ENCODE measurements at regions not wholly inside any gene's neighbourhood (a gene's known extent, or its start where the extent isn't known, plus 50 kb on each side); places are given as distances from the start of the nearest gene placed in this dataset.

DNA sequence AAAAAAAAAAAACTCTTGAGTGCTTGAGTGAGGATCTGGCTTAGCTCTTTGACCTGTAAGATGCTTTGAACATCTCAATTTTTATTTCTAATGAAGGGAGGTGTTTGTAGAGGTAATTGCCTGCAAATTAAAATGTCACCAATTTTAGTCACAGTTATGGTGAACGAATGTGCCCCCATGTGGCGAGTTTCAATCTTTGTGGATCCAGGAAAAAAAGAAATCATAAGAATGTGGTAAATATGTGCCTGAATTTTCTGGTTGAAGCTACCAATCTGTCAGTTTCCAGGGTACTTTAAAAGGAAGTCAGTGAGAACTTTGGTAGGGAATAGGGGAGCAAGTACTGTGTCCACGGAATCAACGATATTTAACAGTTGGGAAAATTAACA lies 1772.4 kb upstream of the CDH9 start:
- no peak overlapping the region for H3K4me3 Mint-ChIP-seq
- ATAC-seq, result no peak

DNA sequence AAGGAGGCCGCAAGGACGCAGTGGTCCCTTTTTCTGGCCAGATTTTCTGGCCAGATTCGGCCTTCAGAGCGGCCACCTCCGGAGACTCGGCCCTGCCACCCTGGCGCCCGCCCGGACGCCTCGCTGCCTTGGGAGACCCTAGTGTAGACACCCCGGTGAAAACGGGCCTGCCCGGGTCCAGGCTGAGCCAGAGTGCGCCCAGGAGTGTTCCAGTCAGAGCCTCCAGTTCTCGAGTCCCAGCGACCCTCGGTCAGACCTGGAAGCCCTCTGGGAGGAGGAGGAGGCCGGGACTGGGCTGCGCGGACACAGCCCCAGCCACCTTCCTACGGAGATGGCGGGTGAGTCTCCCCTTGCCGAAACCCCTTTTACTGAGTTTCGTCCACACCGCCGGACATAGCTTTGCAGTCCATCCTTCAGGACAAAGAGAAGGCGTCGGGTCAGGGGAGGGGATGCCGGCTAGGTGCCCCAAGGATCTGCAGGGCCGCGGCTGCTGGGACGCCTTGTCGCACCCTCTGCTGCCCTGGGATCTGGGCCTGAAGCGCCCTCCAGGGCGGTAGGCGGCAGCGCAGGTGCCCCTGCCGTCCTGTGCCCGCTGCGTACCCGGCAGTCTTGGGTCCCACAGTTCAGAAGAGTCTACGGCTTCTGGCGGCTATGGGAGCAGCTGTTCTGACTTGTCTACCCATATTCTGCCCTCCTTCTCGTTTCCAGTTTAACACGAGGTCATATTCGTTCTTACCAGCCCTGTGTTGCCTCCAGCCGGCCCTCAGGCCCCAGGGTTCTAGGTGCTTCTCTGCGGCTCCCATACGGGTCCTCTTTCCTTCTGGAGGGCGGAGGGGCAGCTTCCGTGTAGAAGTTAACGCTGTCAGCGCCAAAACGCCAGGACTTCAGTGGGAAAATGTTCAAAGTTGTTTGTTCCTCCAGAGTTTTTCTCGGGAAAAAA lies 1771.7 kb upstream of the CDH9 start:
- no peaks in the 10 kb centered on the region for H3K4me1 ChIP-seq (ENCODE audit: control insufficient read depth, insufficient read depth, low read length)
- no peak overlapping the region for H3K27ac Mint-ChIP-seq
- H3K27ac ChIP-seq (ENCODE audit: low read length), result no peak overlapping the region
- no peaks in the 10 kb centered on the region for H3K27me3 Mint-ChIP-seq (ENCODE audit: low read depth in 2 of 2)
- TF ChIP-seq, protein P1, sequence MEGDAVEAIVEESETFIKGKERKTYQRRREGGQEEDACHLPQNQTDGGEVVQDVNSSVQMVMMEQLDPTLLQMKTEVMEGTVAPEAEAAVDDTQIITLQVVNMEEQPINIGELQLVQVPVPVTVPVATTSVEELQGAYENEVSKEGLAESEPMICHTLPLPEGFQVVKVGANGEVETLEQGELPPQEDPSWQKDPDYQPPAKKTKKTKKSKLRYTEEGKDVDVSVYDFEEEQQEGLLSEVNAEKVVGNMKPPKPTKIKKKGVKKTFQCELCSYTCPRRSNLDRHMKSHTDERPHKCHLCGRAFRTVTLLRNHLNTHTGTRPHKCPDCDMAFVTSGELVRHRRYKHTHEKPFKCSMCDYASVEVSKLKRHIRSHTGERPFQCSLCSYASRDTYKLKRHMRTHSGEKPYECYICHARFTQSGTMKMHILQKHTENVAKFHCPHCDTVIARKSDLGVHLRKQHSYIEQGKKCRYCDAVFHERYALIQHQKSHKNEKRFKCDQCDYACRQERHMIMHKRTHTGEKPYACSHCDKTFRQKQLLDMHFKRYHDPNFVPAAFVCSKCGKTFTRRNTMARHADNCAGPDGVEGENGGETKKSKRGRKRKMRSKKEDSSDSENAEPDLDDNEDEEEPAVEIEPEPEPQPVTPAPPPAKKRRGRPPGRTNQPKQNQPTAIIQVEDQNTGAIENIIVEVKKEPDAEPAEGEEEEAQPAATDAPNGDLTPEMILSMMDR (IDR thresholded peaks at IDR 0.05), result no peak
- H3K9me3 ChIP-seq (ENCODE audit: control insufficient read depth, insufficient read depth, low read length), result peaks cover 26% of the 10 kb centered on the region
- no peak overlapping the region for H3K4me3 ChIP-seq (ENCODE audit: low read length)
- H3K9me3 Mint-ChIP-seq, result peaks cover 6 to 7% of the 10 kb centered on the region in 2 donors
- no peaks in the 10 kb centered on the region for H3K27me3 ChIP-seq (ENCODE audit: control insufficient read depth, insufficient read depth, low read length)
- ATAC-seq (no peak), DNase-seq (no peak)
- H3K36me3 ChIP-seq (ENCODE audit: control insufficient read depth, insufficient read depth, low read length), result no peaks in the 10 kb centered on the region
- H3K4me3 Mint-ChIP-seq, result no peak overlapping the region
- WGBS (ENCODE audit: insufficient coverage), result 94% methylated on average over 56 of the region's 56 CpGs
- intact Hi-C loops (cut with micrococcal nuclease), result no loop called here
- H3K36me3 Mint-ChIP-seq, result no peaks in the 10 kb centered on the region
- no peaks in the 10 kb centered on the region for H3K4me1 Mint-ChIP-seq

More for the DNA sequence above, 1772.4 kb upstream of the CDH9 start:
- H3K9me3 ChIP-seq (ENCODE audit: control insufficient read depth, insufficient read depth, low read length), result peaks cover 26% of the 10 kb centered on the region
- Mint-ChIP-seq H3K4me1 (no peaks in the 10 kb centered on the region), H3K9me3 (peaks cover 6 to 7% of the 10 kb centered on the region in 2 donors), H3K27me3 (ENCODE audit: low read depth in 2 of 2) (no peaks in the 10 kb centered on the region), H3K27ac (no peak overlapping the region), H3K36me3 (no peaks in the 10 kb centered on the region)
- H3K4me1 ChIP-seq (ENCODE audit: control insufficient read depth, insufficient read depth, low read length), result no peaks in the 10 kb centered on the region
- TF ChIP-seq, protein P1 (IDR thresholded peaks at IDR 0.05), result no peak
- H3K27ac ChIP-seq (ENCODE audit: low read length), result no peak overlapping the region
- intact Hi-C loops (cut with micrococcal nuclease), result no loop called here
- WGBS (ENCODE audit: insufficient coverage), result 89% methylated on average over 4 of the region's 4 CpGs
- DNase-seq, result no peak
- H3K27me3 ChIP-seq (ENCODE audit: control insufficient read depth, insufficient read depth, low read length), result no peaks in the 10 kb centered on the region
- H3K4me3 ChIP-seq (ENCODE audit: low read length), result no peak overlapping the region
- no peaks in the 10 kb centered on the region for H3K36me3 ChIP-seq (ENCODE audit: control insufficient read depth, insufficient read depth, low read length)

GRCh38 chr5:28808967-28809810 lies 1770.8 kb upstream of the CDH9 start:
- H3K4me3 Mint-ChIP-seq, result no peak overlapping the region
- H3K4me1 ChIP-seq (ENCODE audit: control insufficient read depth, insufficient read depth, low read length), result no peaks in the 10 kb centered on the region
- H3K27ac Mint-ChIP-seq, result no peak overlapping the region
- H3K27me3 Mint-ChIP-seq (ENCODE audit: low read depth in 2 of 2), result no peaks in the 10 kb centered on the region
- no peak overlapping the region for H3K4me3 ChIP-seq (ENCODE audit: low read length)
- no peak overlapping the region for H3K27ac ChIP-seq (ENCODE audit: low read length)
- TF ChIP-seq, protein P1 (IDR thresholded peaks at IDR 0.05), result no peak
- ATAC-seq (no peak), DNase-seq (no peak)
- no peaks in the 10 kb centered on the region for H3K36me3 Mint-ChIP-seq
- H3K9me3 ChIP-seq (ENCODE audit: control insufficient read depth, insufficient read depth, low read length), result peaks cover 26% of the 10 kb centered on the region
- H3K4me1 Mint-ChIP-seq, result no peaks in the 10 kb centered on the region
- no peaks in the 10 kb centered on the region for H3K27me3 ChIP-seq (ENCODE audit: control insufficient read depth, insufficient read depth, low read length)
- H3K9me3 Mint-ChIP-seq, result peaks cover 4 to 7% of the 10 kb centered on the region in 2 donors
- WGBS (ENCODE audit: insufficient coverage), result 93% methylated on average over 47 of the region's 47 CpGs
- no peaks in the 10 kb centered on the region for H3K36me3 ChIP-seq (ENCODE audit: control insufficient read depth, insufficient read depth, low read length)
- intact Hi-C loops (cut with micrococcal nuclease), result no loop called here
